ENCODE measurements at regions not wholly inside any gene's neighbourhood (a gene's known extent, or its start where the extent isn't known, plus 50 kb on each side); places are given as distances from the start of the nearest gene placed in this dataset.

DNA sequence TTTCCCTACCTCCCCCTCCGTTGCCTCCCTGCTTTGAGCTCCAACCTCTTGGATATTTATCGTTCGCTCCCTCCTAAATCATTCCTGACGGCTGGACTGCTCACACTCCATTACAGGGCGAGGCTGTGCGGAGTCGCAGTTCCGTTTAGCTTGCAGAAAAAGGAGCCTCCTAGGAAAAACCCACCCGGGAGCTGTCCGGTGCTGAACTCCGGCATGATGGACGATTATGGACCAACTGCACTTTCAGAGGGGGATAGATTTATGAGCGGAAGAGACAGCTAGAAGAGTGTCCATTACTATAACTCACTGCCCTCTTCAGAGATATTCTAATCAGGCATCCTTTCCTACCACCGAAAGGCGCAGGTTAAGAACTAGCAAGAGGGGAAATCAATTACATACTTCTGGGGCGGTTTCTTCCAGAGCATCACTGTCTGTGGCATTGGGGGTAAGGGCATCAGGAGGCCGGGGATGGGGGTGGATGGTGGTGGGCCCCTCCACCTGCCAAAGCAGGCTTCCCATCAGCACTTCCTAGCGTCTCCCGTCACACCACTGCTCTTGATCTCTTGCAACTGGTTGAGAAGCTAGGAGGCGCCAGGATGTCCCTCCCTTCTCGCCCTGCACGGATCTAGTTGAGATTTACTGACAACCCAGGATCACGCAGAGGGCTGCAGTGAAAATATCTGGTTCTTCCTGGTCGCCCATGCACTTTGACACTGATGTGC lies 251.2 kb downstream of the ENGASE start:
- H3K9me3 ChIP-seq = no peaks in the 10 kb centered on the region
- no peaks in the 10 kb centered on the region for H3K36me3 ChIP-seq
- TF ChIP-seq, protein P1, sequence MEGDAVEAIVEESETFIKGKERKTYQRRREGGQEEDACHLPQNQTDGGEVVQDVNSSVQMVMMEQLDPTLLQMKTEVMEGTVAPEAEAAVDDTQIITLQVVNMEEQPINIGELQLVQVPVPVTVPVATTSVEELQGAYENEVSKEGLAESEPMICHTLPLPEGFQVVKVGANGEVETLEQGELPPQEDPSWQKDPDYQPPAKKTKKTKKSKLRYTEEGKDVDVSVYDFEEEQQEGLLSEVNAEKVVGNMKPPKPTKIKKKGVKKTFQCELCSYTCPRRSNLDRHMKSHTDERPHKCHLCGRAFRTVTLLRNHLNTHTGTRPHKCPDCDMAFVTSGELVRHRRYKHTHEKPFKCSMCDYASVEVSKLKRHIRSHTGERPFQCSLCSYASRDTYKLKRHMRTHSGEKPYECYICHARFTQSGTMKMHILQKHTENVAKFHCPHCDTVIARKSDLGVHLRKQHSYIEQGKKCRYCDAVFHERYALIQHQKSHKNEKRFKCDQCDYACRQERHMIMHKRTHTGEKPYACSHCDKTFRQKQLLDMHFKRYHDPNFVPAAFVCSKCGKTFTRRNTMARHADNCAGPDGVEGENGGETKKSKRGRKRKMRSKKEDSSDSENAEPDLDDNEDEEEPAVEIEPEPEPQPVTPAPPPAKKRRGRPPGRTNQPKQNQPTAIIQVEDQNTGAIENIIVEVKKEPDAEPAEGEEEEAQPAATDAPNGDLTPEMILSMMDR (IDR thresholded peaks at IDR 0.05) = no peak
- intact Hi-C loops (cut with DNase I) = no loop called here
- no peaks in the 10 kb centered on the region for H3K4me1 ChIP-seq
- DNase-seq (ENCODE audit: low spot score in 2 of 2) = no peak
- H3K4me3 ChIP-seq = no peak overlapping the region
- H3K27me3 ChIP-seq = no peaks in the 10 kb centered on the region
- H3K27ac ChIP-seq = no peak overlapping the region

DNA sequence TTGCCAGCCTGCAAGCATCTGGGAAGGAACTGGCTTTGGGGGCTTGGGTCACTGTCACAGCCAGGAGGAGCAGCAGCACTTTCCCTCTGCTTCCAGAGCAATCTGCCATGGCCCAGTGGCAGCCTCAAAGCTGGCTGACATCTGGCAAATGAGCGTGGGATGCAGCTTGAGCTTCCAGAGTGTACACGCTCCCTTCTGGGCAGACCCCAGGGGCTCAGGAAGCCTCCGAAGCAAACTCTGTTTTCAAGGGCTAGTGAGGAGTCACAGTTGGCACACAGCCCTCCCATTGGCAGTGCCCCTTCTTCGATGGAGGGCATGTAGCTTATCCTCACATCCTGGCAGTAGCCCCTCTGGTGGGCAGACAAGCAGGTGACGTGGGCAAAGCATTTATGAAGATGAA lies 249.6 kb downstream of the ENGASE start:
- Histone ChIP-seq H3K4me3 (no peak overlapping the region), H3K27ac (no peak overlapping the region), H3K9me3 (no peaks in the 10 kb centered on the region), H3K27me3 (no peaks in the 10 kb centered on the region), H3K36me3 (no peaks in the 10 kb centered on the region), H3K4me1 (no peaks in the 10 kb centered on the region)
- TF ChIP-seq, protein P1 (IDR thresholded peaks at IDR 0.05) = no peak
- intact Hi-C loops (cut with DNase I) = no loop called here
- no peak for DNase-seq (ENCODE audit: low spot score in 2 of 2)

DNA sequence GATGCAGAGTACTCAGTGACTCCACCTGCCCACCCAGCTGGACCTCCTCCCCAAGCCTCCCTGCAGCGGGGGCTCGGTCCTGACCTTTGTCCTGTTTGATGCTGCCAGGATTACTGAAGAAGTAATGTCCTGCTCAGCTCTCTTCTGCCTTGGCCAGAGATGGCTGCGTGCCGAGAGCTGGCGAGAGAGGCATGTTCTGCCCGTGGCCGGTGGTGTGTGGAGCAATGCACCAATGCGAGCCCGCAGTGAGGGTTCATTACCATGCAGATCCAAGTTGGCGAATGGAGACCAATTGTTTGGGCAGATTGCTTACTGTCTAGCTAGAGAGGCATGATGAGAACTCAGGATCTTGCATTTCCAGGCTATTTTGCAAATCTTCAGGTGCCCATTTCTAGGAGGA lies 248.9 kb downstream of the ENGASE start:
- DNase-seq (ENCODE audit: low spot score in 2 of 2) = no peak
- no peak overlapping the region for H3K4me3 ChIP-seq

DNA sequence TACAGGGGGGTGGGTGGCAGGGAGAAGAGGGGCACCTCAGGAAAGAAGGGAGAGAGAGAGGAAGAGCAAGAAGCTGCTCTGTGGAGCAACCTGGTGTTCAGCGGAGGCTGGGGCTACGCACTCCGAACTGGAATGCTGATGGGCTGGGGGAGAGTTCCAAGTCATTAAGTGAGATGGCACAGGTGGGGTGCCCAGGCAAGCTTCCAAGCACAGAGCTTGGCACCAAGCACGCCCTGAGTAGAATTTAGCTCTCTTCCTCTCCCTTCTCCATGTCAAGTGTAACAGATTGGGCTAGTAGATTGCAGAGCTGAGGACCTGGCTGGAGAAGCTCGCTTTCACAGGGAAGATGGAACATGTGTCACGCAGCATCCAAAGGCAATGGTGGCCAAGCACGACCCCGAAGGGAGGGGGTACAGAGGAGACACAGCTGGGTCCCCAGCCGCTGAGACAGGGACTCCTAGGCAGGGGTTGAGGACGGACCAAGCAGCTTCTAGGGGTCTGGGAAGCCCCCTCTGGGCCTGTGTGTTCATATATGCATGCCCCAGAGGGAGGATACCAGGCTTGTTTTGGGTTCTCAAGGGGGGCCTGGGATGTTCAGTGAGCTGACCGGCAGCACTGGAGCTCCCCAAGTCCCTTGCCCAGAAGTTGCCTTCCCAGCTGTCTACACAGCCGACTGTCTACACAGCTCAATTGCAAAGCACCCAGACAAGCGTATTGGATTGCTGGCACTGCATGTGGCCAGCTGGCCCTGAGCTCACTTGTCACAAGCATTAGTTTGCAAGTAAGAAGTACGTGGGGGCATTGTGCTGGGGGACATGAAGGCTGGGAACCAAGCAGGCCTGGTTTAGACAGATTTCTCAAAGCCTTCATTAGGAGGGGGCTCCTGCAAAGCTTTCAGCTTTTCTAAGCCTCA lies 247.8 kb downstream of the ENGASE start:
- no peaks in the 10 kb centered on the region for H3K4me1 ChIP-seq
- H3K9me3 ChIP-seq = no peaks in the 10 kb centered on the region
- no peaks in the 10 kb centered on the region for H3K36me3 ChIP-seq
- TF ChIP-seq, protein P1 (IDR thresholded peaks at IDR 0.05) = no peak
- no peak for DNase-seq (ENCODE audit: low spot score in 2 of 2)
- H3K4me3 ChIP-seq = no peak overlapping the region
- H3K27ac ChIP-seq = no peak overlapping the region
- intact Hi-C loops (cut with DNase I) = no loop called here
- no peaks in the 10 kb centered on the region for H3K27me3 ChIP-seq

More for the DNA sequence above, 248.9 kb downstream of the ENGASE start:
- Histone ChIP-seq H3K4me1 (no peaks in the 10 kb centered on the region), H3K27ac (no peak overlapping the region), H3K27me3 (no peaks in the 10 kb centered on the region), H3K9me3 (no peaks in the 10 kb centered on the region), H3K36me3 (no peaks in the 10 kb centered on the region)
- intact Hi-C loops (cut with DNase I) = no loop called here
- TF ChIP-seq, protein P1 (IDR thresholded peaks at IDR 0.05) = no peak

DNA sequence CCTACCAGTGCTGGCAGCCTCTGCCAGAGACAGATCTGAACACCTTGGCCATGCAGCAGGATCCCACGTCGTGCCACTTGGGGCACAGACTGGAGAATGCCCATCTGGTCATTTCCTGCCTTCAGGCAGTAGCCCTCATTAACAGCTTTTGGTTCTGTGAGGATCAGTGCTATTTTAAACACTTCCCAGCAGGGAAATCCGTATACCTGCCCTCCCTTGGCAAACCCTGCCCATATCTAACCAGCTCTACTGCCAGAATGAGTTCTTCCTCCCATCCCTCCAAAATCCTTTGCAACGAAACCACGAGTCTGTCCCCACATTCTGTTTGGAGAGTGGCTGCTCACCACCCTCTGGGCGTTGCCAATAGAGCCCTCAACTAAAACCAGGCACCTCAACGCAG lies 245.7 kb downstream of the ENGASE start:
- TF ChIP-seq, protein P1 (IDR thresholded peaks at IDR 0.05) = no peak
- H3K27me3 ChIP-seq = no peaks in the 10 kb centered on the region
- no peaks in the 10 kb centered on the region for H3K4me1 ChIP-seq
- H3K36me3 ChIP-seq = no peaks in the 10 kb centered on the region
- no peaks in the 10 kb centered on the region for H3K9me3 ChIP-seq
- no peak for DNase-seq (ENCODE audit: low spot score in 2 of 2)
- intact Hi-C loops (cut with DNase I) = no loop called here
- H3K27ac ChIP-seq = no peak overlapping the region
- no peak overlapping the region for H3K4me3 ChIP-seq

Measured in ascending aorta (tissue), 2 donors.